ENCODE measurements at regions not wholly inside any gene's neighbourhood (a gene's known extent, or its start where the extent isn't known, plus 50 kb on each side); places are given as distances from the start of the nearest gene placed in this dataset.

DNA sequence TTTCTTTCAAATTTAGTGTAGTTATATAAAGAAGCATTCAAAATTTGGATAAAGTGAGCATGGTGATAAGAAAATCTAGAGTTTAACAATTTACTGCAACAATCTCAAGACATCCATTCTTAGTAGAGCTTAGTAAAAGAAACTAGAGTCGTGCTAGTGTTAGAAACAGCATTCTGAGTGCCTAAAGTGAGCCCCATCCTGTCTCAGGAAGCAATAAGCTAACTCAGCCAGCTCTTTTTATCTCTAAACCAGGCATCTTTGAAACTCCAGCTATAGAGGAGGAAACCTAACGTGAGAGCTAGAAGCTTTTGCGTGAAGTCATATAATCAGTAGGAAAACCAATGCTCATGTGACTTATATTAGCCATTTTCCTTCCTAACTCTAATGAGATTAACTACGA, 1187.1 kb upstream of the EPHA6 start:
- intact Hi-C loops (cut with micrococcal nuclease), result no loop called here
- H3K4me1 ChIP-seq (ENCODE audit: control insufficient read depth in 1 of 2, insufficient read depth in 2 of 2, low read length in 2 of 2), result no peaks in the 10 kb centered on the region

DNA sequence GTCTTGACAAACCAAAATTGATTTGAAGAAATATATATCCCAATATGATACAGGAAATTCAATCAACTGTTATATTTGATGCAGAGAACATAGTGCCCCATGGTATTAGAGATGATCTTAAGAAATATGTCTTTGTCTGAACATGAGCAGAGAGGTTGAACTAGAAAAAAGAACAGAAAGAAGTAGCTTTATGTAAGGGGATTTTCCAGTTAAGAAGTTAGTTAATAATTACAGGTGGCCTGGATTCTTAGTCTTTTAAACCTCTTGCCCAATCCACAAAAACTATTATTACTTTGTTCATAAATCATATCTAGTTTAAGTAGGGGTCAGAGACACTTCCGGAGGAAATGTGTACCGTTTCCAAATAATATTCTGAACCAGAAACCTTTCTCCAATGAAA, 1186.7 kb upstream of the EPHA6 start:
- H3K9ac ChIP-seq (ENCODE audit: insufficient read depth, low read length, poor library complexity, severe bottlenecking), result no peak overlapping the region
- no peaks in the 10 kb centered on the region for H3K4me1 ChIP-seq (ENCODE audit: control insufficient read depth in 1 of 2, insufficient read depth in 2 of 2, low read length in 2 of 2)
- no peak overlapping the region for H2AFZ ChIP-seq (ENCODE audit: insufficient read depth, low read depth, low read length, poor library complexity, severe bottlenecking)
- WGBS (ENCODE audit: insufficient coverage), result 72% methylated on average over 2 of the region's 2 CpGs
- H3K9me3 Mint-ChIP-seq, result peaks cover 0 to 3% (median 0%) of the 10 kb centered on the region in 7 donors
- no peak overlapping the region for H3K27ac ChIP-seq (ENCODE audit: low read depth in 1 of 2, low read length in 2 of 2)
- TF ChIP-seq, protein P1, sequence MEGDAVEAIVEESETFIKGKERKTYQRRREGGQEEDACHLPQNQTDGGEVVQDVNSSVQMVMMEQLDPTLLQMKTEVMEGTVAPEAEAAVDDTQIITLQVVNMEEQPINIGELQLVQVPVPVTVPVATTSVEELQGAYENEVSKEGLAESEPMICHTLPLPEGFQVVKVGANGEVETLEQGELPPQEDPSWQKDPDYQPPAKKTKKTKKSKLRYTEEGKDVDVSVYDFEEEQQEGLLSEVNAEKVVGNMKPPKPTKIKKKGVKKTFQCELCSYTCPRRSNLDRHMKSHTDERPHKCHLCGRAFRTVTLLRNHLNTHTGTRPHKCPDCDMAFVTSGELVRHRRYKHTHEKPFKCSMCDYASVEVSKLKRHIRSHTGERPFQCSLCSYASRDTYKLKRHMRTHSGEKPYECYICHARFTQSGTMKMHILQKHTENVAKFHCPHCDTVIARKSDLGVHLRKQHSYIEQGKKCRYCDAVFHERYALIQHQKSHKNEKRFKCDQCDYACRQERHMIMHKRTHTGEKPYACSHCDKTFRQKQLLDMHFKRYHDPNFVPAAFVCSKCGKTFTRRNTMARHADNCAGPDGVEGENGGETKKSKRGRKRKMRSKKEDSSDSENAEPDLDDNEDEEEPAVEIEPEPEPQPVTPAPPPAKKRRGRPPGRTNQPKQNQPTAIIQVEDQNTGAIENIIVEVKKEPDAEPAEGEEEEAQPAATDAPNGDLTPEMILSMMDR (IDR thresholded peaks at IDR 0.05), result no peak
- H3K27me3 ChIP-seq (ENCODE audit: control insufficient read depth in 2 of 2, insufficient read depth in 2 of 2, low read length in 2 of 2), result no peaks in the 10 kb centered on the region
- no peaks in the 10 kb centered on the region for H3K36me3 ChIP-seq (replicated peaks in 1 of 2; ENCODE audit: control insufficient read depth in 1 of 2, insufficient read depth in 2 of 2, low read length in 2 of 2)
- no peaks in the 10 kb centered on the region for H3K36me3 Mint-ChIP-seq
- no peak overlapping the region for H3K4me2 ChIP-seq (replicated peaks; ENCODE audit: extremely low read depth, low read length, poor library complexity, severe bottlenecking)
- H3K4me3 Mint-ChIP-seq, result no peak overlapping the region
- no peaks in the 10 kb centered on the region for H3K79me2 ChIP-seq (ENCODE audit: insufficient read depth, low read length)
- H3K27ac Mint-ChIP-seq, result no peak overlapping the region
- H3K9me3 ChIP-seq (replicated peaks in 1 of 2; ENCODE audit: control insufficient read depth in 1 of 2, insufficient read depth in 1 of 2, low read length in 2 of 2), result no peaks in the 10 kb centered on the region
- H4K20me1 ChIP-seq (ENCODE audit: insufficient read depth, low read length), result no peaks in the 10 kb centered on the region
- H3K4me3 ChIP-seq (replicated peaks in 1 of 3; ENCODE audit: low read depth in 2 of 3, low read length in 3 of 3), result no peak overlapping the region
- intact Hi-C loops (cut with micrococcal nuclease), result no loop called here
- peaks cover 0 to 1% (median 0%) of the 10 kb centered on the region in 3 donors for H3K27me3 Mint-ChIP-seq (ENCODE audit: low read depth in 3 of 3)
- no peaks in the 10 kb centered on the region for H3K4me1 Mint-ChIP-seq
- DNase-seq, result no peak

More for the DNA sequence above, 1187.1 kb upstream of the EPHA6 start:
- Histone ChIP-seq H3K79me2 (ENCODE audit: insufficient read depth, low read length) (no peaks in the 10 kb centered on the region), H3K9me3 (replicated peaks in 1 of 2; ENCODE audit: control insufficient read depth in 1 of 2, insufficient read depth in 1 of 2, low read length in 2 of 2) (peaks cover 0 to under 1% of the 10 kb centered on the region in 2 donors), H3K27me3 (ENCODE audit: control insufficient read depth in 2 of 2, insufficient read depth in 2 of 2, low read length in 2 of 2) (no peaks in the 10 kb centered on the region), H2AFZ (ENCODE audit: insufficient read depth, low read depth, low read length, poor library complexity, severe bottlenecking) (no peak overlapping the region), H3K4me3 (replicated peaks in 1 of 3; ENCODE audit: low read depth in 2 of 3, low read length in 3 of 3) (no peak overlapping the region), H3K36me3 (replicated peaks in 1 of 2; ENCODE audit: control insufficient read depth in 1 of 2, insufficient read depth in 2 of 2, low read length in 2 of 2) (no peaks in the 10 kb centered on the region), H3K27ac (ENCODE audit: low read depth in 1 of 2, low read length in 2 of 2) (no peak overlapping the region), H3K4me2 (replicated peaks; ENCODE audit: extremely low read depth, low read length, poor library complexity, severe bottlenecking) (no peak overlapping the region), H4K20me1 (ENCODE audit: insufficient read depth, low read length) (no peaks in the 10 kb centered on the region), H3K9ac (ENCODE audit: insufficient read depth, low read length, poor library complexity, severe bottlenecking) (no peak overlapping the region)
- WGBS (ENCODE audit: insufficient coverage), result no CpG with 5 or more reads among the region's 4 CpGs
- no peak overlapping the region for H3K27ac Mint-ChIP-seq
- H3K4me1 Mint-ChIP-seq, result no peaks in the 10 kb centered on the region
- no peak for DNase-seq
- TF ChIP-seq, protein P1 (IDR thresholded peaks at IDR 0.05), result no peak
- H3K27me3 Mint-ChIP-seq (ENCODE audit: low read depth in 3 of 3), result peaks cover 0 to 1% (median 0%) of the 10 kb centered on the region in 3 donors
- peaks cover 0 to 3% (median 0%) of the 10 kb centered on the region in 7 donors for H3K9me3 Mint-ChIP-seq
- H3K4me3 Mint-ChIP-seq, result no peak overlapping the region
- no peaks in the 10 kb centered on the region for H3K36me3 Mint-ChIP-seq

Data from CD14-positive monocyte (primary cell).